GM23338 (cell line): ENCODE measurements at regions not wholly inside any gene's neighbourhood (a gene's known extent, or its start where the extent isn't known, plus 50 kb on each side); places are given as distances from the start of the nearest gene placed in this dataset.

Experiments
- CTCF ChIP-seq, 2 experiments: fragments of 200-600 bp in 1 of 2; sonication (generic) in 1 of 2; conservative IDR thresholded peaks; 2 replicates each; pipeline versions ENCODE4 v1.5.1 to v1.6.1; 2016 to 2017; ENCODE audit warnings: antibody characterized with exemption in 2 of 2, low read depth in 2 of 2, mild to moderate bottlenecking in 2 of 2, moderate library complexity in 1 of 2
- ZNF114 ChIP-seq: fragments of 250-450 bp; sonication (Bioruptor Pico); IDR thresholded peaks from 2 replicates; pipeline ENCODE4 v1.5.0; 2020; ENCODE audit warnings: mild to moderate bottlenecking, moderate library complexity
- ZNF331 ChIP-seq: fragments of 250-450 bp; sonication (Bioruptor Pico); IDR thresholded peaks from 2 replicates; pipeline ENCODE4 v1.5.0; 2020; ENCODE audit warnings: low read depth, mild to moderate bottlenecking, moderate library complexity

DNA sequence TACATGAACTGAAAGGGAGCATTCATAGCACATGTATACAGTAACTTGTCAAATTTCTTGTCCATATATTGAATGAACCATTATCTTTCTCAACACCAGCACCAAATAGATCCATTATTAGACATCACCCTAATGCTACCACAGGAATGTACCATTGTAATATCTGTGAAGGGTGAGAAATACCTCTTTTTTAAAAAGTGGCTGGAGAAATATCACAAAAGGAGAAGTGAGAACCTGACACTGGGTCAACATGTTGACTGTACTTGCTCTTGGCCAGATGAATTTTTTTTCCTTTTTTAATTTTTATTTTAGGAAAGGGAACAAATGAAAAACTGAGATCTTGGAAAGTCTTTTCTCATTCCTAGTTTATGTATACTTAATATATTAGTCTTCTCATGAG is 63.5 kb downstream of the CAVIN2 start (continued):
- TF ChIP-seq ZNF331 (CRISPR knock-in tag) = no peak
- no peak for TF ChIP-seq CTCF (conservative IDR thresholded peaks at IDR 0.05; ENCODE audit: low read depth in 2 of 2)
- no peak for TF ChIP-seq ZNF114 (CRISPR knock-in tag)
